ENCODE measurements at regions not wholly inside any gene's neighbourhood (a gene's known extent, or its start where the extent isn't known, plus 50 kb on each side); places are given as distances from the start of the nearest gene placed in this dataset.

- DNase-seq, result no peak
Observed at GRCh38 chr6:147759536-147759935, 251.0 kb downstream of the SAMD5 start.

- no peak for DNase-seq
Observed at GRCh38 chr6:147765541-147765940, 257.1 kb downstream of the SAMD5 start.

- DNase-seq, result no peak
Observed at GRCh38 chr6:147768969-147769368, 260.5 kb downstream of the SAMD5 start.

DNA sequence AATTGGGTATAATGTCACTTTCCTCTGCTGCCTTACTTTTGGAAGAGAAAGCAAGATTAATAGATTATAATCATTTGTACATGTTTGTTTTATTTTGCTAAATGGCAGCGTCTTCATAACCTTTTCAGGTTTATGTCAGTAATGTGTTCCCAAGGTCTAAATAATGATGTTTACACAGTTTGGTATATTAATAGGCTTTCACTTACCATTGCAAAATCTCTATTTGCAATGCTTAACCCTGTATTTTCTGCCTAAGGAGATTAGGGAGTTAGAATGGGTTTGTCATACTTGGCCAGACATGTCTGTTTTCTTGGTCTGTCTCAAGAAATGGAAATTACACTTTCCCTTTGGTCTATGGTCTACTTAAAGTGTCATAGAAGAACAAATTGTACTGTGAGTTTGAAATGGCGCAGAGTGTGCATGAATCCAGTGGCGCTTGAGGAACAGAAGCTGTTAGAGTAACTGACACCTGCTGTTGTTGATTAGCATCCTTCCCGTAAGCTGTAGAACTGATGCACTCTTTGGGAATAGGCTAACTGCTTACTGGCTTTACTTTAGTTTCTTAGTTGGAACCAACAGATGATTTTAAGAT, 261.1 kb downstream of the SAMD5 start:
- no peak for DNase-seq

GRCh38 chr6:147770221-147770620, 261.7 kb downstream of the SAMD5 start:
- no peak for DNase-seq

DNA sequence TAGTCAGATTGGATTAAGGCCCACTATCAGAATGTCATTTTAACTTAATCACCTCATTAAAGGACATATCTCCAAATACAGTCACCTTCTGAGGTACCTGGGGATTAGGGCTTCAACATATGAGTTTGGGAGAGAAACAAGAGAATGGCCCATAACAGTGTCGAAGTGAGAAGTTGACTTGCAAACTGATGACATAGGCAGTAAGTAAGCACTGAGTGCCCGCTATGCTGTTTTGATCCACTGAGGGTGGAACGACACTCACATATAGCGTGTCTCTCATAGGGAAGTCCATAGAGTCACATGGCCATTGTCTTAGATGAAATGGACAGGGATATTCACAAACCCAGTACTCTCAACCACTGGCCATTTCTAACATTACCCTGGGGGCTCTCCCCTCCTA, 264.2 kb downstream of the SAMD5 start:
- DNase-seq, result no peak

GRCh38 chr6:147774856-147775255, 266.4 kb downstream of the SAMD5 start:
- DNase-seq, result no peak

DNA sequence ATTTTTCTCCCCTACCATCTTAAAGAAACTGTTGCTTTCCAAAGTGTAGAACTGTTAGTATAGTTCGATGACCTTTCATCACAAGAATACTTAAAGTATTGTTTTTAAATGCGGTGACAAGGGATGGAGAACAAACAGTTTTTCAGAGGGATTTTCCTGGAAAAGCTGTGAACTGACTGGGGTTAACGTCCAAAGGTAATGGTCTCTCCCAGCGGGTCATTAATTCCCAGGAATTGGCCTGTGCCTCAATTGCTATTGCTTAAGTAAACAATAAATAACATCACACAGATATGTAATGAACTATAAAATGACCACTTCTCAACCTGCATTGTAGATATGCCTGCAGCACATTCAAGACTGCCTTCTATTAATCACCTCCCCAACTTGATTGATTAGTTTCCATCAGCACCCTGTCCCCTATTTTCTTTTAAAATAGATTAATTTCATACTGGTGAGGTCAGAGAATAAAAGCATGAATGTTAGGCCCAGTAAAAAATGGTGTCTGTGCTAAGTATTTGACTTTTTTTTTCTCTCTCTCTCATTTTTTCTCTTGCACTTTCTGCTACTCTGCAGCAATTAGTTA, 268.2 kb downstream of the SAMD5 start:
- no peak for DNase-seq

GRCh38 chr6:147779624-147780023, 271.1 kb downstream of the SAMD5 start:
- no peak for DNase-seq

GRCh38 chr6:147782302-147782701, 273.8 kb downstream of the SAMD5 start:
- no peak for DNase-seq

DNA sequence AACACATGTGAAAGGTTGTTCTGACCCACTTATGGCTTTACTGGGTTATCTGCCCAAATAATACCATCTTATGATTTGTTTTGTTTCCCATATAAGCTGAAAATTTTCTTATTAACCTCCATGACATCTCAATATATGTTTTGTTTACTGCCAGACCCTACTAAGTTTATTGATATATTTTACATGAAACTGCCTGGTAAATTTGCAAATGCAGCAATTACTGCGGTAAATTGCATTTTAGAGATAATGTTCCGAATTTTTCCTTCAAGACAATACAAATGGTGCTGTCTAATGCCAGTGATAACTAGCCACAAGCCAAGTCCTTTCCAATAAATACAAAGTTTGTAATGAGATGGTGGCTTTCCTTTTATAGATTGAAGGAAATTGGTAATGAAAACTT, 275.9 kb downstream of the SAMD5 start:
- DNase-seq, result no peak

DNA sequence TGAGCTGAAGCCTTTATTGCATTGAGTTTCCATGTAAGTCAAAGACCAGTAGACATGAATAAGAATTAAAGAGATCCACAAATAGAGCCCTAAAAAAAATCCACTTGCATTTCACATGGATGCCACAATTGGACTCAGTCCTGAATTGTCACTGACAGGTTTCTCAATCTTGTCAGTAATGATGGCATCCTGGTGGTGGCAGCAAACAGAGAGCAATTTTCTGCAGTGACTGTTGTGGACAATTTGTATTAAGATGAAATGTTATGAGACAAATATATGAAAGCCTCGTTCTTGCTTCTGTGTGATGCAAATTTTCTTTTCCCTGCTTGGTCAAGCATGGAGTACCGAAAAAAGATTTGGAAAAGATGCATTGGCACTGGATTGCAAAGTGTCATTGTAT, 278.9 kb downstream of the SAMD5 start:
- DNase-seq, result no peak

GRCh38 chr6:147789430-147789947, 281.0 kb downstream of the SAMD5 start:
- DNase-seq, result no peak

DNA sequence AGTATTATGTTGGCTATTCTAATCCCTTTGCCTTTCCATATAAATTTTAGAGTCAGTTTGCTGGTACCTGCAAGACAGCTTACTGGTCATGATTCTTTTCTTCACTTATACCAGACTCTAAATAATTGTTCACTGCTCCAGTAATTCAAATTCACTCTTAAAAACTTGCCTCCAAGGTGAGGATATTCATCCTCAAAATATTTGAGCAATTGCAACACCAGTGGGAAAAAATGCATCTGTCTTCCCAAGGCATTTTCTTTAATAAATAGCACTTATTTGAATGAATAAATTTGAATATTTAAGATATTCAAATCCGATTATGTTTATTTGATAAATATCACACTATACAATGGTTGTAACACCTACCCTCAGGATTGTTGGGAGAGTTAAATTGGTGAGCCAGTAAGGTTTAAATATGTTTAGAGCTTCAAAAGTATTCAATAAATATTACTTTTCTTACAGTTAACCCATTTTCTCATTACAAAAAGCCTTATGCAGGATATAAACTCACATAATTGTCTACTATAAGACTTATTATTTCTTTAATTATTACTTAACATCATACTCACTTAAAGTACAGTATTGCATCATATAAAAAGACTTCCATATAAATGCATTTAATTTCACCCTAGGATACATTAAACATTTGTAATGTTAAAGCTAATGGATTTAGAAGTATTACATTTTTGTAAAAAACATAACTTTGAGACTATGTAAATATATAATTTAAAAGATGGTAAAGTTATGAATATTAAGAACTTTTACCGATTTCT, 285.6 kb downstream of the SAMD5 start:
- no peak for DNase-seq

- no peak for DNase-seq
Observed at GRCh38 chr6:147802459-147802858, 294.0 kb downstream of the SAMD5 start.

DNA sequence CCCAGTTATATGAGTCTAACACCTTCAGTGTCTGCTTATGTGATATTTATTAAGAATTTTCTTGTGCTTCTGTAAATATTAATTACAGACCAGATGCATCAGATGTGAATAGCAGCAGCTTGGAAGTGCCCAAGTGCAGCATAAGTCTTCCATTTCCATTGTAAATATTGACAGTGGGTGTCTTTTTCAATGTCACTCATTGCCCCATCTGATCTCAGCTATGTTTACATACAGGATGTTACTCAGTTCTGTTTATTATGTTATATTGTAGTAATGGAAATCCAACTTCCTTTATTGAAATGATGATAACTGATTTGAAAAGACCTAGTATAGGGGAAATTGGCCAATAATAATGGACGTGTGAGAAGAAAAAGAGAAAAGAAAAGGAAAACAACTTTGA, 296.7 kb downstream of the SAMD5 start:
- DNase-seq, result no peak

DNA sequence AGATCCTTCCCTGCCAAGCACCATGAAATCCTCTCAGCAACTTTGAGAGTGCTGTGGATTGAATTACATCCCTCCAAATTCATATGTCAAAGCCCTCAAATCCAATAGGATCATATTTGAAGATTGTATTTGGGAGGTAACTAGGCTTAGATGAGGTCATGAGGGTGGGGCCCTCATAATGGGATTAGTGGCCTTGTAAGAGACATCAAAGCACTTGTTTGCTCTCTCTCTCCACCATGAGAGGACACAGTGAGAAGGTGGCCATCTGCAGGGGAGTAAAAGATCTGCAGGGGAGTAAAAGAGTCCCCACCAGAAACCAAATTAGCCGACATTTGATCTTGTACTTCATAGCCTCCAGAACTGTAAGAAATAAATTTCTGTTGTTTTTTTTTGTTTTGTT, 298.2 kb downstream of the SAMD5 start:
- DNase-seq, result no peak

DNA sequence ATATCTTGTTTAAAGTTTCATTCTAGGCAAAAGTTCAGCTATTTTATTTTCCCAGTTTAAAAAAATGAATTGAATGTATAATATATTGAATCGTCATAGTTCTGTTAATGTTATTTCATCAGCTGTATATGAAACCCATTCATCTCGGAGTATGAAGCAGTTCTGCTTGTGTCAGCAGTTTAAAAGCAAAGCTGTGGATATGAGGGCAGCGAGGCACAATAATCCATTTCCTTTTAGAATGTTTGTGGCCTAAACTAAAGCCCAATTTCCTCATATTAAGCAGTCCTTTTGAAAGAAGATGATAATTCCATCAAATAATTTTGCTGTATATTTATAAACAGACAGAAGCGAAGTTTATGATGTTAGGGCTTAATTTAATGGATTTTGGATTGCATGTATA, 300.1 kb downstream of the SAMD5 start:
- no peak for DNase-seq

GRCh38 chr6:147811913-147812629, 303.6 kb downstream of the SAMD5 start:
- DNase-seq, result no peak

DNA sequence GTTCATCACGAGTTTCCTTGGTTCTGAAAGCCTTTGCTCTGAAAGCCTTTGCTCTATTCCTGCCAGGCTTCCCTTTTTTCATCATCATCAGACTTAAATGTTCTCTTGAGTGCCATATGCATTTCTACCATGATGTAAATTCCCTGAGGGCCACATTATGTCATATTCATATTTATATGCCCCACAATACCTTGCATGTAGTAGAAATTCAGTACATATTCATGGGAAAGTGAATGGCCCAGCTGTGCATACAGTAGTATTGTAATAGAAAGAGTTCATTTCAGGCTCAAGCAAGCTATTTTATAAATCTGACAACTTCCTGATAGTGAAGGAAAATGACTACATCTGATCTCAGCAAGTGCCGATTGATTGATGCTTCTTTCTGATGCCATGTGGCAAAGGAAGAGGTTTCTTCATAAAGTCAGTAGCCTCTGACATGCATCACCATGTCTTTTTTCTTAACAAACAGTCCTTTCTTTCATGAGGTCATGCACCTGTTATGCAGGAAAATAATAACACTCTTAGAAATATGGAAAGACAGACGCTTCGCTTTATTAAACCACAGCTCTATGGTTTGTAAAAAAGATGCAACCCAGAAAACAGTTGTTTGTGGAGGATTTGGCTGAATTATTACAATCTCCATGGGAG, 308.7 kb downstream of the SAMD5 start:
- DNase-seq, result no peak

- DNase-seq, result no peak
Observed at GRCh38 chr6:147820520-147820919, 312.0 kb downstream of the SAMD5 start.

- no peak for DNase-seq
Observed at GRCh38 chr6:147821295-147821897, 312.9 kb downstream of the SAMD5 start.

GRCh38 chr6:147823936-147824335, 315.4 kb downstream of the SAMD5 start:
- DNase-seq, result no peak

Data from CD4-positive, alpha-beta T cell treated with Interleukin-17A for 4 hours (primary cell).